ENCODE measurements at regions not wholly inside any gene's neighbourhood (a gene's known extent, or its start where the extent isn't known, plus 50 kb on each side); places are given as distances from the start of the nearest gene placed in this dataset.

DNA sequence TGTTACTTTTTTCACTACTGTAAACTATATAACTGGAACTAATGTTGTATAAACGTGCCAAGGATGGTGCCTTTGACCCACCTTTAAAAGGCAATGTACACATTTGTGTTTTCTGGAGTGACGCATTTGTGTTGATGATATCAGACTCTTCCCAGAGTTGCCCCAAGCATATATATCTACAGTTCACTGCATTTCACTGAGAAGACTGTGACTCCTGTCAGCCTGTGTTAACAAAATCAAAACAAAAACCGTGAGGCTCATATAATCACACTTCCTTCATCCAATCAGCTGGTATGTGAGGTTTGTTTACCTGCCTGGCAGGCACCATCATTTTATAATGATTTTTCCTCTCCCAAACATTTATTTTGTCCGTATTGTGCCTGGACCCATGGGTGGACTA is 117.6 kb upstream of the ROBO1 start:
- no peaks in the 10 kb centered on the region for H3K9me2 ChIP-seq (ENCODE audit: insufficient read depth, low read length)
- H3K4me2 ChIP-seq (ENCODE audit: low read length): no peak overlapping the region
- no peak overlapping the region for H3K27ac ChIP-seq (ENCODE audit: low read depth, low read length, poor library complexity, severe bottlenecking)
- H3K4me1 ChIP-seq (ENCODE audit: insufficient read depth, low read length, poor library complexity, severe bottlenecking): no peaks in the 10 kb centered on the region
- H3K79me2 ChIP-seq (ENCODE audit: insufficient read depth, low read depth, low read length): no peaks in the 10 kb centered on the region
- TF ChIP-seq, protein P1, sequence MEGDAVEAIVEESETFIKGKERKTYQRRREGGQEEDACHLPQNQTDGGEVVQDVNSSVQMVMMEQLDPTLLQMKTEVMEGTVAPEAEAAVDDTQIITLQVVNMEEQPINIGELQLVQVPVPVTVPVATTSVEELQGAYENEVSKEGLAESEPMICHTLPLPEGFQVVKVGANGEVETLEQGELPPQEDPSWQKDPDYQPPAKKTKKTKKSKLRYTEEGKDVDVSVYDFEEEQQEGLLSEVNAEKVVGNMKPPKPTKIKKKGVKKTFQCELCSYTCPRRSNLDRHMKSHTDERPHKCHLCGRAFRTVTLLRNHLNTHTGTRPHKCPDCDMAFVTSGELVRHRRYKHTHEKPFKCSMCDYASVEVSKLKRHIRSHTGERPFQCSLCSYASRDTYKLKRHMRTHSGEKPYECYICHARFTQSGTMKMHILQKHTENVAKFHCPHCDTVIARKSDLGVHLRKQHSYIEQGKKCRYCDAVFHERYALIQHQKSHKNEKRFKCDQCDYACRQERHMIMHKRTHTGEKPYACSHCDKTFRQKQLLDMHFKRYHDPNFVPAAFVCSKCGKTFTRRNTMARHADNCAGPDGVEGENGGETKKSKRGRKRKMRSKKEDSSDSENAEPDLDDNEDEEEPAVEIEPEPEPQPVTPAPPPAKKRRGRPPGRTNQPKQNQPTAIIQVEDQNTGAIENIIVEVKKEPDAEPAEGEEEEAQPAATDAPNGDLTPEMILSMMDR (conservative IDR thresholded peaks at IDR 0.05; ENCODE audit: low read length): no peak
- TF ChIP-seq EZH2phosphoT487 (IDR thresholded peaks at IDR 0.05; ENCODE audit: borderline replicate concordance, low read depth, low read length): no peak
- CTCF ChIA-PET (ENCODE audit: unreplicated experiment): no interaction called here
- BruUV-seq (replicated peaks): no TSS peak
- no peak overlapping the region for H2AFZ ChIP-seq (ENCODE audit: low read length)
- no peaks in the 10 kb centered on the region for H3K36me3 ChIP-seq (ENCODE audit: insufficient read depth, low read length)
- POLR2A ChIA-PET: no interaction called here
- no peaks in the 10 kb centered on the region for H4K20me1 ChIP-seq (ENCODE audit: insufficient read depth, low read length)
- no peaks in the 10 kb centered on the region for H3K9me3 ChIP-seq (ENCODE audit: low read length)
- intact Hi-C loops (cut with micrococcal nuclease; ENCODE audit: unreplicated experiment): no loop called here
- H3K4me3 ChIP-seq (ENCODE audit: low read depth, low read length, poor library complexity, severe bottlenecking): no peak overlapping the region
- DNase-seq (ENCODE audit: low spot score): no peak

DNA sequence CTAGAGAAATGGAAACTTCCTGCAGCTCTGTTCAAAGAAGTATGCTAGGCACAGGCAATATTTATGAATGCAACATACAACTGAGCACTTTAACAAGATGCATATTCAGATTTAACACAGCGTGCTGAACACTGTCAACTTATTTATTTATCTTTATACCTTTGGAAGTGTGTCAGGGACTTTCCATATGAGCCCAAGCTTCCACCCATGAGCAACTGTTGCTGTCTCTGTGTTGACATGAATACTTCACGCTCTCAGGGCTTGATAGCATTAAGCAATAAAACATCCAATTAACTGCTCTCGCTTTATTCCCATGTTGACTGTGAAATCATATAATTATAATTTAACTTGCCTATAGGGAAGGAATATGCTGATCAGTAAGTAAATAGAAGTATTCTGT is 116.6 kb upstream of the ROBO1 start:
- Histone ChIP-seq H3K36me3 (ENCODE audit: insufficient read depth, low read length) (no peaks in the 10 kb centered on the region), H3K9me3 (ENCODE audit: low read length) (no peaks in the 10 kb centered on the region), H3K4me2 (ENCODE audit: low read length) (no peak overlapping the region), H2AFZ (ENCODE audit: low read length) (no peak overlapping the region), H3K4me1 (ENCODE audit: insufficient read depth, low read length, poor library complexity, severe bottlenecking) (no peaks in the 10 kb centered on the region), H4K20me1 (ENCODE audit: insufficient read depth, low read length) (no peaks in the 10 kb centered on the region), H3K4me3 (ENCODE audit: low read depth, low read length, poor library complexity, severe bottlenecking) (no peak overlapping the region), H3K9me2 (ENCODE audit: insufficient read depth, low read length) (no peaks in the 10 kb centered on the region), H3K27ac (ENCODE audit: low read depth, low read length, poor library complexity, severe bottlenecking) (no peak overlapping the region), H3K79me2 (ENCODE audit: insufficient read depth, low read depth, low read length) (no peaks in the 10 kb centered on the region)
- intact Hi-C loops (cut with micrococcal nuclease; ENCODE audit: unreplicated experiment): no loop called here
- TF ChIP-seq EZH2phosphoT487 (IDR thresholded peaks at IDR 0.05; ENCODE audit: borderline replicate concordance, low read depth, low read length): no peak
- TF ChIP-seq, protein P1 (conservative IDR thresholded peaks at IDR 0.05; ENCODE audit: low read length): no peak
- ChIA-PET POLR2A (interaction anchor here (0.6 kb wide), 1 partner anchor 96 kb away, joined by 9 read pairs; no protein-coding TSS in a partner anchor), CTCF (ENCODE audit: unreplicated experiment) (no interaction called here)
- no TSS peak for BruUV-seq (replicated peaks)
- DNase-seq (ENCODE audit: low spot score): no peak

DNA sequence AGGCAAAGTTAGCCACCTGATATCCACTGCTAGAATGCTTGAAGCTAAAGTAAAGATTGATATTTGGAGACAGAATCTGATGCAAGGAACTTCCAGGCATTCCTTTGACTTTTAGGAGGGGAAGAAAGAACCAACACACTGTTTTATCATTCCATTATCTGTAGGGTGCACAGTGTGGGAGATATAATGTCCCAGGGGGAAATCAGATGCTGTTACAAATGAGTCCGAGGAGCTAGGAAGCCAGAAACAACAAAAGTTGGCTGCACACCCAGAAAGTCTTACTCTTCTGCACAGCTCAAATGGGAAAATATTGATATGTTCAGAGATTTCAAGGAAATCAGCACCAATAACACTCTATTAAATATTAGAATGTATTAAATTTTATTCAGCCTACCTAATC is 113.6 kb upstream of the ROBO1 start:
- H3K4me3 ChIP-seq (ENCODE audit: low read depth, low read length, poor library complexity, severe bottlenecking): no peak overlapping the region
- H3K4me2 ChIP-seq (ENCODE audit: low read length): no peak overlapping the region
- no peak overlapping the region for H3K27ac ChIP-seq (ENCODE audit: low read depth, low read length, poor library complexity, severe bottlenecking)
- intact Hi-C loops (cut with micrococcal nuclease; ENCODE audit: unreplicated experiment): no loop called here
- no TSS peak for BruUV-seq (replicated peaks)
- no peaks in the 10 kb centered on the region for H3K9me3 ChIP-seq (ENCODE audit: low read length)
- POLR2A ChIA-PET: interaction anchor here (1.1 kb wide), 1 partner anchor 37 kb away, joined by 3 read pairs; no protein-coding TSS in a partner anchor
- H3K79me2 ChIP-seq (ENCODE audit: insufficient read depth, low read depth, low read length): no peaks in the 10 kb centered on the region
- no peak for TF ChIP-seq EZH2phosphoT487 (IDR thresholded peaks at IDR 0.05; ENCODE audit: borderline replicate concordance, low read depth, low read length)
- TF ChIP-seq, protein P1 (conservative IDR thresholded peaks at IDR 0.05; ENCODE audit: low read length): no peak
- H3K9me2 ChIP-seq (ENCODE audit: insufficient read depth, low read length): no peaks in the 10 kb centered on the region
- no peaks in the 10 kb centered on the region for H3K4me1 ChIP-seq (ENCODE audit: insufficient read depth, low read length, poor library complexity, severe bottlenecking)
- CTCF ChIA-PET (ENCODE audit: unreplicated experiment): no interaction called here
- no peak for DNase-seq (ENCODE audit: low spot score)
- no peaks in the 10 kb centered on the region for H3K36me3 ChIP-seq (ENCODE audit: insufficient read depth, low read length)
- no peaks in the 10 kb centered on the region for H4K20me1 ChIP-seq (ENCODE audit: insufficient read depth, low read length)
- no peak overlapping the region for H2AFZ ChIP-seq (ENCODE audit: low read length)
